Gastroesophageal sphincter (tissue), 4 donors: ENCODE measurements at regions not wholly inside any gene's neighbourhood (a gene's known extent, or its start where the extent isn't known, plus 50 kb on each side); places are given as distances from the start of the nearest gene placed in this dataset.

Experiments
- ATAC-seq: fragments of 150-250 bp; one replicate; pipeline ENCODE4 v1.9.1; 2016; ENCODE audit warnings: mild to moderate bottlenecking, moderate library complexity
- H3K27ac ChIP-seq, 4 donors: fragments of 200-600 bp; sonication (generic) in 3 of 4; 1 replicate in 3 of 4; 2 replicates in 1 of 4; pipeline ENCODE4 v1.5.1; 2016 to 2019
- H3K27me3 ChIP-seq: fragments of 200-600 bp; sonication (generic); one replicate; pipeline ENCODE4 v1.5.1; 2019
- H3K36me3 ChIP-seq, 2 donors: fragments of 200-600 bp; sonication (generic); one replicate each; pipeline ENCODE4 v1.5.1; 2019; ENCODE audit warnings: control low read depth in 1 of 2
- H3K4me1 ChIP-seq, 3 donors: fragments of 200-600 bp; sonication (generic); 1 replicate in 2 of 3; 2 replicates in 1 of 3; pipeline ENCODE4 v1.5.1; 2016 to 2019; ENCODE audit warnings: control low read depth in 2 of 3
- H3K4me3 ChIP-seq, 2 donors: fragments of 200-600 bp; sonication (generic); one replicate each; pipeline ENCODE4 v1.5.1; 2019; ENCODE audit warnings: mild to moderate bottlenecking in 1 of 2, moderate library complexity in 1 of 2
- H3K9me3 ChIP-seq, 3 donors: fragments of 200-600 bp; sonication (generic); one replicate each; pipeline ENCODE4 v1.5.1; 2017 to 2019; ENCODE audit warnings: control low read depth in 2 of 3
- EP300 ChIP-seq: sonication (generic); formaldehyde crosslinking; IDR thresholded peaks from one replicate; pipeline ENCODE4 v1.6.1; 2017; ENCODE audit warnings: antibody characterized with exemption, mild to moderate bottlenecking
- POLR2A ChIP-seq, 2 donors: fragments of 450-650 bp; IDR thresholded peaks; one replicate each; pipeline ENCODE4 v1.6.1; 2017; ENCODE audit warnings: antibody characterized with exemption in 2 of 2, mild to moderate bottlenecking in 2 of 2, moderate library complexity in 1 of 2
- POLR2AphosphoS5 ChIP-seq: sonication (generic); formaldehyde crosslinking; IDR thresholded peaks from one replicate; pipeline ENCODE4 v1.6.1; 2017; ENCODE audit warnings: antibody characterized with exemption
- WGBS, 2 donors: methylation state at CpG; one replicate each; pipeline ENCODE4 v1.1.5; 2018; ENCODE audit warnings: low coverage in 1 of 2; 5-methylcytosine and 5-hydroxymethylcytosine counted together
- TF ChIP-seq, protein P1 (sequence below), 4 experiments: fragments of 200-600 bp in 2 of 4; fragments of 450-650 bp in 2 of 4; sonication (generic) in 1 of 4; IDR thresholded peaks; one replicate each; pipeline ENCODE4 v1.5.1; 2017 to 2019; ENCODE audit warnings: antibody characterized with exemption in 4 of 4, mild to moderate bottlenecking in 2 of 4, moderate library complexity in 2 of 4

GRCh38 chr2:217415316-217415715 is 555.5 kb upstream of the TNP1 start:
- 10 to 50% methylated on average over 1 of the region's 1 CpG for WGBS, 2 donors
- H3K4me1 ChIP-seq: peaks cover 19 to 67% (median 24%) of the 10 kb centered on the region in 3 donors
- no peaks in the 10 kb centered on the region for H3K9me3 ChIP-seq
- no peak for ATAC-seq
- no peak overlapping the region for H3K27ac ChIP-seq
- no peaks in the 10 kb centered on the region for H3K27me3 ChIP-seq
- H3K36me3 ChIP-seq: no peaks in the 10 kb centered on the region
- no peak overlapping the region for H3K4me3 ChIP-seq
- TF ChIP-seq EP300 (no peak), POLR2A (IDR thresholded peaks at IDR 0.05) (no peak), POLR2AphosphoS5 (no peak)
- TF ChIP-seq, protein P1, sequence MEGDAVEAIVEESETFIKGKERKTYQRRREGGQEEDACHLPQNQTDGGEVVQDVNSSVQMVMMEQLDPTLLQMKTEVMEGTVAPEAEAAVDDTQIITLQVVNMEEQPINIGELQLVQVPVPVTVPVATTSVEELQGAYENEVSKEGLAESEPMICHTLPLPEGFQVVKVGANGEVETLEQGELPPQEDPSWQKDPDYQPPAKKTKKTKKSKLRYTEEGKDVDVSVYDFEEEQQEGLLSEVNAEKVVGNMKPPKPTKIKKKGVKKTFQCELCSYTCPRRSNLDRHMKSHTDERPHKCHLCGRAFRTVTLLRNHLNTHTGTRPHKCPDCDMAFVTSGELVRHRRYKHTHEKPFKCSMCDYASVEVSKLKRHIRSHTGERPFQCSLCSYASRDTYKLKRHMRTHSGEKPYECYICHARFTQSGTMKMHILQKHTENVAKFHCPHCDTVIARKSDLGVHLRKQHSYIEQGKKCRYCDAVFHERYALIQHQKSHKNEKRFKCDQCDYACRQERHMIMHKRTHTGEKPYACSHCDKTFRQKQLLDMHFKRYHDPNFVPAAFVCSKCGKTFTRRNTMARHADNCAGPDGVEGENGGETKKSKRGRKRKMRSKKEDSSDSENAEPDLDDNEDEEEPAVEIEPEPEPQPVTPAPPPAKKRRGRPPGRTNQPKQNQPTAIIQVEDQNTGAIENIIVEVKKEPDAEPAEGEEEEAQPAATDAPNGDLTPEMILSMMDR (IDR thresholded peaks at IDR 0.05): no peak

- Histone ChIP-seq H3K27me3 (no peaks in the 10 kb centered on the region), H3K27ac (peak overlapping the region; percentile 7 to 83 (median 44)), H3K4me3 (no peak overlapping the region), H3K36me3 (no peaks in the 10 kb centered on the region), H3K4me1 (peaks cover 15 to 67% (median 25%) of the 10 kb centered on the region in 3 donors), H3K9me3 (no peaks in the 10 kb centered on the region)
- no peak for ATAC-seq
- WGBS, 2 donors: 42 to 52% methylated on average over 3 to 4 of the region's 4 CpGs
- TF ChIP-seq POLR2AphosphoS5 (peak; percentile 5), EP300 (no peak)
These were observed 554.6 kb upstream of the TNP1 start for GRCh38 chr2:217414429-217414828.

GRCh38 chr2:217413193-217413592 is 553.3 kb upstream of the TNP1 start:
- peak; percentile 87 for ATAC-seq

GRCh38 chr2:217412721-217413120 is 552.9 kb upstream of the TNP1 start:
- 4 to 15% methylated on average over 4 of the region's 4 CpGs for WGBS, 2 donors
- peak overlapping the region; percentile 78 to 90 (median 82) for H3K27ac ChIP-seq
- ATAC-seq: peak; percentile 74

More at GRCh38 chr2:217413193-217413592, 553.3 kb upstream of the TNP1 start:
- Histone ChIP-seq H3K4me1 (peaks cover 7 to 56% (median 23%) of the 10 kb centered on the region in 3 donors), H3K36me3 (no peaks in the 10 kb centered on the region), H3K4me3 (no peak overlapping the region), H3K9me3 (no peaks in the 10 kb centered on the region), H3K27me3 (no peaks in the 10 kb centered on the region), H3K27ac (peak overlapping the region; percentile 78 to 90 (median 82))
- TF ChIP-seq, protein P1 (IDR thresholded peaks at IDR 0.05): no peak
- peak; percentile 20 for TF ChIP-seq POLR2AphosphoS5
- no peak for TF ChIP-seq EP300
- WGBS, 2 donors: 14 to 51% methylated on average over 5 of the region's 5 CpGs

GRCh38 chr2:217412277-217412676 is 552.4 kb upstream of the TNP1 start:
- H3K4me3 ChIP-seq: no peak overlapping the region
- no peaks in the 10 kb centered on the region for H3K36me3 ChIP-seq
- H3K4me1 ChIP-seq: peaks cover 7 to 47% (median 23%) of the 10 kb centered on the region in 3 donors
- no peaks in the 10 kb centered on the region for H3K27me3 ChIP-seq
- ATAC-seq: no peak
- peak overlapping the region; percentile 78 to 90 (median 82) for H3K27ac ChIP-seq
- TF ChIP-seq, protein P1 (IDR thresholded peaks at IDR 0.05): no peak
- peak; percentile 17 for TF ChIP-seq POLR2AphosphoS5
- no peaks in the 10 kb centered on the region for H3K9me3 ChIP-seq

More at GRCh38 chr2:217412721-217413120, 552.9 kb upstream of the TNP1 start:
- Histone ChIP-seq H3K9me3 (no peaks in the 10 kb centered on the region), H3K36me3 (no peaks in the 10 kb centered on the region), H3K4me3 (no peak overlapping the region), H3K27me3 (no peaks in the 10 kb centered on the region), H3K4me1 (peaks cover 7 to 51% (median 23%) of the 10 kb centered on the region in 3 donors)
- TF ChIP-seq EP300: no peak
- no peak for TF ChIP-seq POLR2AphosphoS5
- TF ChIP-seq, protein P1 (IDR thresholded peaks at IDR 0.05): no peak
- no peak for TF ChIP-seq POLR2A (IDR thresholded peaks at IDR 0.05)
